ENCODE measurements at regions not wholly inside any gene's neighbourhood (a gene's known extent, or its start where the extent isn't known, plus 50 kb on each side); places are given as distances from the start of the nearest gene placed in this dataset.
"Not testable (repeated sequence)": the region's sequence is repeated elsewhere in the genome, so short reads cannot be mapped to it uniquely, and the experiment has no call there.

- not testable (repeated sequence) for TF ChIP-seq POLR2AphosphoS5, CTCF, POLR2A (IDR thresholded peaks at IDR 0.05)
These were observed 508.7 kb downstream of the FOXD4L5 start for GRCh38 chr9:64776269-64776668.

Data from upper lobe of left lung (tissue), 4 donors.